Dedifferentiated amniotic fluid mesenchymal stem cell (primary cell): ENCODE measurements at regions not wholly inside any gene's neighbourhood (a gene's known extent, or its start where the extent isn't known, plus 50 kb on each side); places are given as distances from the start of the nearest gene placed in this dataset.

Experiments used
- DNase-seq: peaks from one replicate; pipeline ENCODE4 v3.0.0-alpha.2; 2016; ENCODE audit errors: extremely low spot score

- DNase-seq: peak; percentile 45
Measured at GRCh38 chr4:177108708-177109107, 201.0 kb upstream of the NEIL3 start.

- DNase-seq: no peak
Measured at GRCh38 chr4:177109769-177110168, 199.9 kb upstream of the NEIL3 start.

DNA sequence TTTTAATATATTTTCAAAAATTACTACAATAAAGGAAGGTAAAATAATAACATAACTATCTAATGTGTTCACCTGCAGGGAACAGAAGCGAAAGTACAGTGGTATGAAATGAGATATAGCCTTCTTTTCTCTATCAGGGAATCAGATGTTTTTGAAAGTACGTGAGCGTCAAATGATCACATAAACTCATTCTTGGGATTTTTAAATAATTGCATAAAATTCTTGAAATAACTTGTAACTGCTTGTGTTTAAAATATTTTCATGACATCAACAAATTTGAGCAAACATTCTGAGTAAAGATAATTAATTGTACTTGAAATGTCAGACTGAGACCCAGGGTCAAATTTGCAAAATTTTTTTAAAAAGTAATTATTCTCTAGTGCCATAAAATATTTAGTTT lies 193.5 kb upstream of the NEIL3 start:
- no peak for DNase-seq

GRCh38 chr4:177117256-177117655 lies 192.4 kb upstream of the NEIL3 start:
- no peak for DNase-seq

GRCh38 chr4:177118596-177118995 lies 191.1 kb upstream of the NEIL3 start:
- DNase-seq: peak; percentile 97

DNA sequence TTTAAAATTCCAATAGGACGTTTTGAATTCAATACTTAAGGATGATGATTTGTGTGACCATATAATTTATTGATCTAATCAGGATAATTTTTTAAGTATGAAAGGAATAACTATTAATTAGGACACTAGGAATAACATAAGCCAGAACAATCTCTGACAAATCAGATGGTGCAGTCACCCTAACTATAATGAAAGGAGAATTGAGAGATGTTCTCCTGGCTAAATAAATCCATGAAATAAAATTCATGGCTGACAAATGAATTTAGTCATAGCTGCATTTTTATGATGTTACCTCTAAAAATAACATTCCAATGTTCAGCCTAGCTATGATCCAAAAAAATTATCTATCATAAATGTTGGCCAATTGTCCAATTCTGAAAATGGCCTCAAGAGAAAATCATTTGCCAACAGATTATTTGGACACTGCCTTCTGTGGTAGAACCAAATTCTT lies 190.6 kb upstream of the NEIL3 start:
- peak; percentile 30 for DNase-seq

DNA sequence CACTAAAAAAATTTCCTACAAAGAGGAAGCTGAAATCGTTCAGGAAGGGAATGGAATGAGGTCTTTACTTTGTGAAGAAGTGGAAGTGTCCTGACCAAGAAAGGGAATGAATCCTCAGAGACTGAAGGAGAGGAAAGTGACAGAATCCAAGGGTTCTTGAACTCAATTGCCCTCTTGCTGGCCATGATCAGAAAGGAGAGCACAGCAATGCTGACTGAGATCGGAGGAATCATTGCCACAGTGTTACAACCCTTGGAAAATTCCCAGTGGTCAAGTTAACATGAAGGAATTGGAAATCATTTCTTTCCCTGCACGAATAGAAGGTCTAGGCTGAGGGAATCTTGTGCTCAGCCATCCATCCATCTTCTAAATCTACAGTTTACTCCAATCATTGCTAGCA lies 190.0 kb upstream of the NEIL3 start:
- no peak for DNase-seq

DNA sequence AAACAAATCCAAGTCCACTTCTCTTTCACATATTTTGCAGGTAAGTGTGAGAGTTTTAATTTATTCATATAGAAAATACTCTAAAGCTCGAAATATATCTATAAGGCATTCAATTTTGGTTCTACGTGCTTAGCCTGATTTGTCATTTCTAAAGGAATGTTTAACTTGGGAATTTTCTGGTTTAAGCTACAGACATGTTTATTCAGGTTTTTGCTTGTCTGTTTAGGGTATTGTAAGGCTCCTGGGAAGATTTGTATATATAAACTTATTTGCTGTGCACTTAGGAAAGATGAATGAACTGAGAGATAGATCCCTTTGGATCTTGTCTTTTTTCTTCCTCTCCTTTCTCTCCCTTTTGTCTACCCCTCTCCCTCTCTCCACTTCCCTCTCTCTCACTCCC lies 185.9 kb upstream of the NEIL3 start:
- no peak for DNase-seq

DNA sequence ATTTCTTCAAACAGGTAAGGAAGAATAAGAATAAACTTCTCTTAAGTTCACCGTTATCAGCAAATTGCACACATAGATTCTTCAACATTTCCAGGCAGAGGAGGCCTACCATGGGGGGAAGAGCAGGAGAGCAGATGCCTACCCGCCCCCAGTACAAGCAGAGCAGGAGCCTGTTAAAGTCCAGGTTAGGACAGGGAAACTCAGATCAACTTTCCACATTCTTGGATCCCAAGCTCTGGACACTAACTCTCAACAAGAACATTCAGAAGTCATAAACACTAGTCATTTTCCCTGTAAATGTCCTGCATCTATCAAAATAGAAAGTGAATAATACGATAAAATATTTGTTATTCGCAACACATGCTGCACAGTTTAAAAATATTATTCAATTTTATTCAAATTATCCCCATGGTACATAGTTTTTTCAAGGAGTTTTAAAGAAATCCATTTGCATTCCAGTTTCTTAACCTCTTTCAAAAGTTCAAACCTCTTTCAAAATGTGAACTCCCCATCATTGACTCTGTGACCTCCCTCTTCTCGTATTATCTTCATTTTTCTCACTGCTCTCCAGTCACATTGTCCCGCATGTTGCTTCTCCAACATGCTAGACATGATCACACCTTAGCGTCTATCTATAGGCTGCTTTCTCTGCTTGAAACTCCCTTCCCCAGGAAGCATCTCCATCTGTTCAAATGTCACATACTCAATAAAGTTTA lies 185.2 kb upstream of the NEIL3 start:
- no peak for DNase-seq

DNA sequence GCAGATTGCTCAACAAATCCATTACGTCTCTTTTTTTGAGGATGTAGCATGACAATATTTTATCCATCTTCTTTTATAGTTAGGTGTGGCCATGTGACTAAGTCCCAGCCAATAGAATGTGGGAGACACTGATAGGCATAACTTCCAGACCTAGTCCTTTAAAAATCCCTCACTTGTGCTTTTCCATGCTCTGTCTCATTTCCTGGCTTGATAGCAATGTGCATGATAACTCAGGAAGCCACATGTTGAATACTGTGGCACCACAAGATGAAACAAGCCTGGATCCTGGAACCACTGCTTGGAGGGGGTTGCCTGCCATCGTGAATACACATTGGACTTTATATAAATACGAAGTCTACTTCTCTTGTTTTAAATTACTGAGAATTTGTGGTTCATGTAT lies 184.0 kb upstream of the NEIL3 start:
- no peak for DNase-seq

DNA sequence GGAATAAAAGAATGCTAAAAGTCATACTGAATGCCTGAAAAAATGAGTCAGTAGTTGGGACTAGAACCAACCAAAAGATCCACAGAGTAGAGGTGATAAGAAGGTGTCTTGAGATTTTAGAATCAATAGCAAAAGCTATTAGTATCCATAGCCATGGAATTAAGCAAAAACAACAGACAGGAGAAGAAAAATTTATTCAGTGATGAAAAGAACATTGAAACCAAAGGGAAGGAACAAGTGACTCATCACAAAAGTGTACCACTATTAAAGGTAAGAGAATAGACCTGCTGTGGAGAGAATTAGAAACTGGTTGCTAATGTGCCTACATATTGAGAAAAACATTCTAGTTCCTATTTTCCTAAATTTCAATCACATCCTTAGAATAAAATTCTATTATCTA lies 182.0 kb upstream of the NEIL3 start:
- DNase-seq: no peak

DNA sequence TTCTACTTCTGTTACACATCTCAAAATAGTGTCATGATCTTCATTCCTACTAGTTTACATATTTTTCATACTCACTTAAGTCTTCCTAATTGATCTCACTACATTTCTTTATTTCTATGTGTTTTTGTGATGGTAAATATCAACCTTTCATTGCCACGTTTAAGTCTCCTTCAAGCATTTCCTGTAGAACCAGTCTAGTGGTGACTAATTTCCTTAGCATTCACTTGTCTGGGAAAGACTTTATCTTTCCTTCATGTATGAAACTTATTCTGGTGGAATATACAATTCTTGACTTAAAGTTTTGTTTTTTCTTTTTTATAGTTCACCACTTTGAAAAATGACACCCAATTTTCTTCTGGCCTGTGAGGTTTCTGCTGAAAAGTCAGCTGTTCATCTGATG lies 181.4 kb upstream of the NEIL3 start:
- no peak for DNase-seq

- DNase-seq: no peak
Measured at GRCh38 chr4:177131736-177132135, 177.9 kb upstream of the NEIL3 start.

- DNase-seq: no peak
Measured at GRCh38 chr4:177147668-177148067, 162.0 kb upstream of the NEIL3 start.

GRCh38 chr4:177155454-177155853 lies 154.2 kb upstream of the NEIL3 start:
- no peak for DNase-seq

- no peak for DNase-seq
Measured at GRCh38 chr4:177159600-177159999, 150.1 kb upstream of the NEIL3 start.

- no peak for DNase-seq
Measured at GRCh38 chr4:177161781-177162180, 147.9 kb upstream of the NEIL3 start.

GRCh38 chr4:177163532-177163931 lies 146.1 kb upstream of the NEIL3 start:
- no peak for DNase-seq

- no peak for DNase-seq
Measured at GRCh38 chr4:177171588-177171987, 138.1 kb upstream of the NEIL3 start.

- no peak for DNase-seq
Measured at GRCh38 chr4:177175473-177175872, 134.2 kb upstream of the NEIL3 start.

DNA sequence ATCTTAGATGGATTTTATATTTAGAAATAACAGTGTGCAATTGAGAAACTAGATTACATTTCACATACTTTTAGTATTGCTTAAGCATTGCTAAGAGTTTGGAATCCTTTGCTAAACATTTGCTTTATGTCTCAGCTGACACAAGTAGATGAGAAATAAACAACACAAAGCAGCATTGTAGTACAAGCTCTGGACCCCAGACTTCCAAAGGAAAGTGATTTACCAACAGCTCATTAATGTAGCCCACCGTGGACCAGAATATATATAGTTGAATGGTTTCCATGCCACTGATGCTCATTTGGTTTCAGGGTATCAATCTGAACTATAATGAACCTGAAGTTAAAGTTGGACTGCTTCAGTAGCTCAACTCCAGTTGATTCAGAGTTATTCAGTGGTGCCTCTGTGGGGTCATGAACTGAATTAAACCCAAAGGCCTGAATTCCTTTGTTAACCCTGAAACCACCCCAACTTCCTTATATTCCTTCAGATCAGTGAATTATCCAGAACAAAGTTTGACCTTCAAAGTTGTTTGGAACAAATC lies 132.1 kb upstream of the NEIL3 start:
- DNase-seq: peak; percentile 84

DNA sequence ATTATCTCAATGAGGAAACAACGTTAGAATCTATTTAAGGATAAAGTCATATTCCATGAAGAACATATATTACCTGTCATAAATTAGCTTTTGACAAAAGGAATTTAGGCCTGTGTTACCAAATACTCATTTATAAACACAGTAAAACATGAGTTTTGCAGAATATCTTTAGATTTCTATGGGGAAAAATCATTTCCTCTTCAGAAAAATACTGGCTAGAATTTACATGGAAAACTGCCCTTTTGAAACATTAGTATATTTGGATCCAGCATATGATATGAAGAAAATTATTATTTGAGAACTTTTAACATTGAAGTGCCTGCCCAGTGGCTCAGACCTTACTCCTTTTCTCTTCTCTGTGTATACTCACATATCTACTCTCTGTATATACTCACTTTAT lies 131.4 kb upstream of the NEIL3 start:
- DNase-seq: no peak

DNA sequence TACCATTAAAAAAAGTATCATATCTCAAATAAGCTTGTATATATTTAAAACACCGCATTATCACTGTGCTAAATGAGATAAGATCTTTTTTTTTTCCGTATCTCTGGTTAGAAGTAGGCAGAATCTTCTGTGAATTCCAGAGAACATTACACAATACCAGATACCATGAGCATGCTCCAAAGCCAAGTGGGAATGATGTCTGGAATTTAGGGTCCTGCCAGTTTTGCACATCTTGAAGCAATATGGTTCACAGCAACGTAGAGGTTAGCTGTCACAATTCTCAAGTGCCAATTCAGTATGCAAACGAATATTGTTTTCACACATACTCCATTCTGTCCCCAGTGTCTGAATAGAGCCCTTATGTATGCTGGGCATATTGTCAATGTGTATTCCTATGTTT lies 127.5 kb upstream of the NEIL3 start:
- DNase-seq: no peak

- no peak for DNase-seq
Measured at GRCh38 chr4:177182728-177183127, 126.9 kb upstream of the NEIL3 start.
